Esophagus (tissue), 2 donors: ENCODE measurements at regions not wholly inside any gene's neighbourhood (a gene's known extent, or its start where the extent isn't known, plus 50 kb on each side); places are given as distances from the start of the nearest gene placed in this dataset.

ENCODE experiments used
- H3K27ac ChIP-seq, 2 donors: one replicate each; pipeline ENCODE4 v1.5.1; 2013; ENCODE audit warnings: low read depth in 2 of 2, mild to moderate bottlenecking in 2 of 2, inconsistent platforms in 1 of 2, low read length in 1 of 2, moderate library complexity in 1 of 2
- H3K27me3 ChIP-seq, 2 donors: one replicate each; pipeline ENCODE4 v1.6.1; 2013; ENCODE audit warnings: low read length in 2 of 2, control low read depth in 1 of 2, mild to moderate bottlenecking in 1 of 2; ENCODE audit not compliant: insufficient read depth in 2 of 2, control insufficient read depth in 1 of 2
- H3K36me3 ChIP-seq, 2 donors: one replicate each; pipeline ENCODE4 v1.6.1; 2013; ENCODE audit warnings: low read length in 1 of 2; ENCODE audit not compliant: control insufficient read depth in 2 of 2, insufficient read depth in 2 of 2
- H3K4me1 ChIP-seq, 2 donors: one replicate each; pipeline ENCODE4 v1.6.1; 2013; ENCODE audit warnings: low read length in 1 of 2; ENCODE audit not compliant: control insufficient read depth in 2 of 2, insufficient read depth in 2 of 2
- H3K4me3 ChIP-seq, 2 donors: one replicate each; pipeline ENCODE4 v1.5.1; 2013; ENCODE audit warnings: low read length in 2 of 2, mild to moderate bottlenecking in 2 of 2, low read depth in 1 of 2, moderate library complexity in 1 of 2
- H3K9me3 ChIP-seq, 2 donors: one replicate each; pipeline ENCODE4 v1.6.1; 2013; ENCODE audit warnings: mild to moderate bottlenecking in 2 of 2, low read depth in 1 of 2, low read length in 1 of 2, moderate library complexity in 1 of 2; ENCODE audit not compliant: control insufficient read depth in 2 of 2, insufficient read depth in 1 of 2
- WGBS, 2 donors: extraction: QIAGEN DNeasy Blood & Tissue Kit; methylation state at CpG; one replicate each; pipeline ENCODE4 v1.1.7; 2013; 5-methylcytosine and 5-hydroxymethylcytosine counted together
- donor health status: healthy with polysubstance abuse.
- donor health status: Bipolar disorder and iron deficiency.

- no peak overlapping the region for H3K4me3 ChIP-seq
- 35 to 43% methylated on average over 3 of the region's 3 CpGs for WGBS, 2 donors
- H3K4me1 ChIP-seq: no peaks in the 10 kb centered on the region
- H3K9me3 ChIP-seq: no peaks in the 10 kb centered on the region
- no peaks in the 10 kb centered on the region for H3K27me3 ChIP-seq
- H3K27ac ChIP-seq: no peak overlapping the region
- no peaks in the 10 kb centered on the region for H3K36me3 ChIP-seq
These were observed 1040.3 kb downstream of the TLE1 start for GRCh38 chr9:80649001-80649420.

- Histone ChIP-seq H3K27ac (no peak overlapping the region), H3K9me3 (no peaks in the 10 kb centered on the region), H3K36me3 (no peaks in the 10 kb centered on the region), H3K27me3 (no peaks in the 10 kb centered on the region), H3K4me3 (no peak overlapping the region), H3K4me1 (no peaks in the 10 kb centered on the region)
- 83 to 86% methylated on average over 1 of the region's 1 CpG for WGBS, 2 donors
These were observed 1041.0 kb downstream of the TLE1 start for GRCh38 chr9:80648336-80648735.

DNA sequence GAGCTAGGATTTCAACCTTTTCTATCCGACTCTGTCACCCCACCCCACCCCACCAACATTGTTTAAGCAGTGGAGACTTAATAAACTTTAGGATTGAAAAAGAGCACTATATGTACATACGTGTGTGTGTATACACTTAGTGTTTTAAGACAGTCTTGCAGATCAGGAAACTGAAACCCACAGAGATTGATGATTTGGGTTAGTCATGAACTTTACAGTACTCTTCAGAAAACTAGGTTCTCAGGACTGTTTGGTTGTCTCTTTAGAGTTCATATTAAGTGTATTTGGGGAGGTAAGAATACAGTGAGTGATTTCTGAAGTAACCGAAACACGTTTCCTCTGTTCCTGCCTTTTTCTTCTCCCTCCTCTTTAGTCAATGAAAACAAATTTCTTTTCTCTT lies 1043.1 kb downstream of the TLE1 start:
- Histone ChIP-seq H3K27ac (no peak overlapping the region), H3K36me3 (no peaks in the 10 kb centered on the region), H3K4me1 (no peaks in the 10 kb centered on the region), H3K9me3 (no peaks in the 10 kb centered on the region), H3K27me3 (no peaks in the 10 kb centered on the region), H3K4me3 (no peak overlapping the region)
- 86 to 88% methylated on average over 4 of the region's 4 CpGs for WGBS, 2 donors

DNA sequence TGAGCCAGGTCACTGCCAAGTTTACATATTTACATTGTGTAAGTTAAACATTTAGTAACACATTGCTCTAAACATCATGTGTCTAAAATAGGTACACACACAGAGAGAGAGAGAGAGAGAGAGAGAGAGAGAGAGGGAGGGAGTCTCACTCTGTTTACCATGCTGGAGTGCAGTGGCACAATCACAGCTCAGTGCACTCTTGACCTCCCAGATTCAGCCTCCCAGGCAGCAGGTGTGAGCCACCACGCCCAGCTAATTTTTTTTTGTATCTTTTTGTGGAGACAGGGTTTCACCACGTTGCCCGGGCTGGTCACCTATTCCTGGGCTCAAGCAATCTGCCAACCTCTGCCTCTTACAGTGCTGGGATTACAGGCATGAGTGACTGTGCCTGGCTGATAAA lies 1045.3 kb downstream of the TLE1 start:
- Histone ChIP-seq H3K4me3 (no peak overlapping the region), H3K27ac (no peak overlapping the region), H3K36me3 (no peaks in the 10 kb centered on the region), H3K27me3 (no peaks in the 10 kb centered on the region), H3K9me3 (no peaks in the 10 kb centered on the region), H3K4me1 (no peaks in the 10 kb centered on the region)
- 62 to 75% methylated on average over 3 of the region's 3 CpGs for WGBS, 2 donors

GRCh38 chr9:80635065-80635464 lies 1054.3 kb downstream of the TLE1 start:
- Histone ChIP-seq H3K27me3 (no peaks in the 10 kb centered on the region), H3K4me3 (no peak overlapping the region), H3K36me3 (no peaks in the 10 kb centered on the region), H3K4me1 (no peaks in the 10 kb centered on the region), H3K9me3 (no peaks in the 10 kb centered on the region), H3K27ac (no peak overlapping the region)
- WGBS, 2 donors: 73 to 87% methylated on average over 1 of the region's 1 CpG

DNA sequence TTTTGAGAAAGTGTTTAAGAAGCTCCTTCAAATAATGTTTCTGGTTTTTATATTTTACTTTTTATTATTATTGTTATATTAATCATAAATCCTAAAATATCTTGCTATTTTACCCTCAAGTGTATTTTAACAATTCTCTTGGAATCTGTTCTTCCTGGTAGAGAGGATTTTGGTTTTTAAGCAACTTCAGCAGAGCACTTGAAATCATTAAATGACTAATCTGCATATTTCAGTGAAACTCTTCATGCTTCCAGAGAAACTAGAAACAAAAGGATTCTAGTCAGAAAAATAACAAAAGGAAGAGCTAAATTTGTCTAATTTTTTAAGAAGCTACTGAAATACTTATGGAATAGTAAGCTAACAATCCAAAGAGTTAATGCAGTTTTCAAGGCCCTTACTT lies 1057.3 kb downstream of the TLE1 start:
- H3K36me3 ChIP-seq: no peaks in the 10 kb centered on the region
- H3K4me1 ChIP-seq: no peaks in the 10 kb centered on the region
- no peaks in the 10 kb centered on the region for H3K27me3 ChIP-seq
- H3K4me3 ChIP-seq: no peak overlapping the region
- H3K9me3 ChIP-seq: no peaks in the 10 kb centered on the region
- no peak overlapping the region for H3K27ac ChIP-seq

GRCh38 chr9:80622508-80622907 lies 1050.7 kb downstream of the TLE4 start:
- H3K4me1 ChIP-seq: no peaks in the 10 kb centered on the region
- H3K36me3 ChIP-seq: no peaks in the 10 kb centered on the region
- H3K27ac ChIP-seq: no peak overlapping the region
- no peaks in the 10 kb centered on the region for H3K27me3 ChIP-seq
- WGBS, 2 donors: 67 to 78% methylated on average over 1 of the region's 1 CpG
- no peaks in the 10 kb centered on the region for H3K9me3 ChIP-seq
- H3K4me3 ChIP-seq: no peak overlapping the region

DNA sequence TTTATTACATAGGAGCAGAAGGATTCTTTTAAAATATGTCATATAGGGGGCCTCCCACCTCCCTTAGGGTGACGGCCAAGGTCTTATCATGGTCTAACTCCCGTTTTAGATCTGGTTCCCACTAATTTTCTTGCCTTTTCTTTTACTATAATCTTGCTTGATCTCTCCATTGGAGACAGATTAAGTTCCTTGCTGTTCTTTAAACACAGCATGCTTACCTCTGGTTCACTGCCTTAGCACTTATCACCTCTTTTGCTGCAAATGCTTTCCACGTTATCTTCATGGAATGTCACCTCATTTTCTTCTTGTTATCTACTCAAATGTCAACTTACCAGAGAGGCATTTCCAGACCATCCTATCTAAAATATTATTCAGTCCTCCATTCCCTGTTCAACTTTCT lies 1047.6 kb downstream of the TLE4 start:
- WGBS, 2 donors: 38 to 58% methylated on average over 3 of the region's 3 CpGs
- Histone ChIP-seq H3K4me1 (no peaks in the 10 kb centered on the region), H3K36me3 (no peaks in the 10 kb centered on the region), H3K4me3 (no peak overlapping the region), H3K9me3 (no peaks in the 10 kb centered on the region), H3K27me3 (no peaks in the 10 kb centered on the region), H3K27ac (no peak overlapping the region)

GRCh38 chr9:80615964-80616363 lies 1044.2 kb downstream of the TLE4 start:
- Histone ChIP-seq H3K4me1 (no peaks in the 10 kb centered on the region), H3K9me3 (no peaks in the 10 kb centered on the region), H3K27me3 (no peaks in the 10 kb centered on the region), H3K36me3 (no peaks in the 10 kb centered on the region), H3K27ac (no peak overlapping the region), H3K4me3 (no peak overlapping the region)
- 65 to 67% methylated on average over 4 of the region's 4 CpGs for WGBS, 2 donors

DNA sequence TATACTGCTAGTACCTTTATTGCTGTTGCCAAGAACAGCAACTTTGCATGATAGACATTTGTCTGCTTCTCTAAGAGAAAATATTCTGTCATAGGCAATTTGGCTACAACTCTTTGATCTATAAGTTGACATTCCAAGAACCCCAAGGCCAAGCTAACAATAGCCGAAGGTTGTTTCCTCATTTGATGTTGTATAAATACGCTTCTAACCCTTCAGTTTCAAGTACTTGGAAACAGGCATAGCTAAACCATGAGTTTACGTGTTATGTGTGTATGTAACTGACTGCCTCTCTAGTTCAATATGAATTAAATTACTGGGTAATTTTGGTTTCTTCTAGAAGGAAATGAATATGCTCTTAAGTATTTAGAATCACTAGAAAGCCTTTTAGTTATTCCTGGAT lies 1034.0 kb downstream of the TLE4 start:
- Histone ChIP-seq H3K4me1 (no peaks in the 10 kb centered on the region), H3K9me3 (no peaks in the 10 kb centered on the region), H3K4me3 (no peak overlapping the region), H3K27ac (no peak overlapping the region), H3K27me3 (no peaks in the 10 kb centered on the region), H3K36me3 (no peaks in the 10 kb centered on the region)
- WGBS, 2 donors: 73 to 78% methylated on average over 3 of the region's 3 CpGs
